ENCODE measurements at regions not wholly inside any gene's neighbourhood (a gene's known extent, or its start where the extent isn't known, plus 50 kb on each side); places are given as distances from the start of the nearest gene placed in this dataset.
A peak's percentile ranks its signal among the peaks of the same experiment; 100 is the strongest.

GRCh38 chr17:70539132-70539924, 370.0 kb downstream of the KCNJ2 start:
- no peaks in the 10 kb centered on the region for H3K9me3 ChIP-seq
- no peak for TF ChIP-seq POLR2A (IDR thresholded peaks at IDR 0.05)
- TF ChIP-seq CTCF (IDR thresholded peaks at IDR 0.05) = no peak
- no peaks in the 10 kb centered on the region for H3K4me1 ChIP-seq
- no peak overlapping the region for H3K4me3 ChIP-seq
- no peak overlapping the region for H3K27ac ChIP-seq
- intact Hi-C loops (cut with DNase I; ENCODE audit: low total_unique reads) = no loop called here
- DNase-seq = no peak
- H3K36me3 ChIP-seq = no peaks in the 10 kb centered on the region
- H3K27me3 ChIP-seq = no peaks in the 10 kb centered on the region

DNA sequence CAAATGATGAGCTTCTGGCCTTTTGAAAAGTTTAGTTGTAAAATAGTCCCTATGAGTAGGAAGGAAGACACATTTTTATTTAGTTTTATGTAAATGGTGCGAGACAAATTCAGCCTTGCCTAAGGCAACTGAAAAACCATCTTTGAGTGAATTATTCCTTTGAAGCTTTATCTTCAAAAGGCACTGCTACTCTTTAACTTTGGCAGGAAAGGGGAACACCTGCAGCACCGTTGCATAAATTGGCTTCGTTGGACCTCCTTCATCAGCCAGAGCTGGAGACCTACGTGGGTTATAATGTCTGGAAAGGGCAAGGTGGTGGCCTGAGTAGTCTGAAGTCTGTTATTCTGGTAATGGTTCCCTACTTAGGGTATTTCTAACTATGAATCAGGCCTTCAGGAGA, 373.5 kb downstream of the KCNJ2 start:
- intact Hi-C loops (cut with DNase I; ENCODE audit: low total_unique reads) = no loop called here
- TF ChIP-seq CTCF (IDR thresholded peaks at IDR 0.05) = no peak
- TF ChIP-seq POLR2A (IDR thresholded peaks at IDR 0.05) = no peak

DNA sequence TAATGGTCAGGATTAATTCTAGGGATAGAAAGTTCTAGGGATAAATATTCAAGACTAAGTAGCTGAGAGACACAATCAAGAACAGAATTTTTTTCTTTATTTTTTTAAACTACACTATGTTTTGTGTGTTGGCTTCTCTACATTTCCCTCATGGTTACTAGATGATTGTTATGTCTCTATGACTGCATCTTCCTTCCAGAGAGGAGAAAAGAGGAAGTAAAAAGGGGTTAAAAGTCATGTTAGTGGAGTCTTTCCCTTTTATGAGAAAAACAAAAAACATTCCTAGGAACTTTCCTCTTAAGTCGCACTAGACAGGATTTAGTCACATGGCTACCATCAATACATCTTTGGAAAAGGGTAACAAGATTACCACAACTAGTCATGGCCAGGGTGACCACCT, 375.0 kb downstream of the KCNJ2 start:
- Histone ChIP-seq H3K27me3 (no peaks in the 10 kb centered on the region), H3K36me3 (no peaks in the 10 kb centered on the region), H3K27ac (no peak overlapping the region), H3K4me3 (no peak overlapping the region), H3K9me3 (no peaks in the 10 kb centered on the region), H3K4me1 (no peaks in the 10 kb centered on the region)
- intact Hi-C loops (cut with DNase I; ENCODE audit: low total_unique reads) = no loop called here
- DNase-seq = no peak
- TF ChIP-seq CTCF (IDR thresholded peaks at IDR 0.05) (no peak), POLR2A (IDR thresholded peaks at IDR 0.05) (no peak)

More for the DNA sequence above, 373.5 kb downstream of the KCNJ2 start:
- Histone ChIP-seq H3K9me3 (no peaks in the 10 kb centered on the region), H3K27ac (no peak overlapping the region), H3K4me1 (no peaks in the 10 kb centered on the region), H3K4me3 (no peak overlapping the region), H3K27me3 (no peaks in the 10 kb centered on the region), H3K36me3 (no peaks in the 10 kb centered on the region)
- DNase-seq = no peak

- no peaks in the 10 kb centered on the region for H3K27me3 ChIP-seq
- no peak for DNase-seq
- no peaks in the 10 kb centered on the region for H3K36me3 ChIP-seq
- intact Hi-C loops (cut with DNase I; ENCODE audit: low total_unique reads) = no loop called here
- no peak overlapping the region for H3K27ac ChIP-seq
- no peaks in the 10 kb centered on the region for H3K9me3 ChIP-seq
- H3K4me3 ChIP-seq = no peak overlapping the region
- no peaks in the 10 kb centered on the region for H3K4me1 ChIP-seq
- peak in 3 of 4 experiments; percentile 21 to 40 (median 27) for TF ChIP-seq CTCF (IDR thresholded peaks at IDR 0.05)
- no peak for TF ChIP-seq POLR2A (IDR thresholded peaks at IDR 0.05)
Measured at GRCh38 chr17:70552230-70552981, 383.1 kb downstream of the KCNJ2 start.

GRCh38 chr17:70552982-70553334, 383.6 kb downstream of the KCNJ2 start:
- intact Hi-C loops (cut with DNase I; ENCODE audit: low total_unique reads) = no loop called here
- Histone ChIP-seq H3K36me3 (no peaks in the 10 kb centered on the region), H3K27ac (no peak overlapping the region), H3K9me3 (no peaks in the 10 kb centered on the region), H3K4me3 (no peak overlapping the region), H3K27me3 (no peaks in the 10 kb centered on the region), H3K4me1 (no peaks in the 10 kb centered on the region)
- no peak for DNase-seq
- TF ChIP-seq POLR2A (IDR thresholded peaks at IDR 0.05) (no peak), CTCF (IDR thresholded peaks at IDR 0.05) (no peak)

Measured in uterus (tissue), 3 donors.